ENCODE measurements at regions not wholly inside any gene's neighbourhood (a gene's known extent, or its start where the extent isn't known, plus 50 kb on each side); places are given as distances from the start of the nearest gene placed in this dataset.
"Not testable (repeated sequence)": the region's sequence is repeated elsewhere in the genome, so short reads cannot be mapped to it uniquely, and the experiment has no call there.

DNA sequence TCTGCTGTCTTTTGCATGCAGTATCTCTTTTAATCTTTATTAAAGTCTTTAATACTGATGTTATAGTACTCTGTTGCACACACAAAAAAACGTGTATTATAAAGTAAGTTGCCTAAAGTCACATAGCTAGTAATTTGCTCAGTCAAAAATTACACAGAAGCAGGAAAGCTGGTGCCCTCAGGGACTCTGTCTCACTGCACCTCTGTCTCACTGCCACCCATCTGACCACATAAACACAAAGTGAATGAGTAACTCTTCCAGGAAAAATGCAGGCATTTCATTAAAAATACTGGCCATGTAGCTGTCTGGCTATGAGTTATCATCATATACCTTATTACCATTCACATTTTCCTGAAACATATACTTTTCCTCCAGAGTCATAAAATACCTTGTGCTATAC is 591.7 kb downstream of the CSNK1G3 start (continued):
- no peak for TF ChIP-seq MAZ (IDR thresholded peaks at IDR 0.05; ENCODE audit: borderline replicate concordance, low read depth, low read length)
- TF ChIP-seq MAZ (CRISPR knock-in tag; IDR thresholded peaks at IDR 0.05; ENCODE audit: low read depth) = no peak

DNA sequence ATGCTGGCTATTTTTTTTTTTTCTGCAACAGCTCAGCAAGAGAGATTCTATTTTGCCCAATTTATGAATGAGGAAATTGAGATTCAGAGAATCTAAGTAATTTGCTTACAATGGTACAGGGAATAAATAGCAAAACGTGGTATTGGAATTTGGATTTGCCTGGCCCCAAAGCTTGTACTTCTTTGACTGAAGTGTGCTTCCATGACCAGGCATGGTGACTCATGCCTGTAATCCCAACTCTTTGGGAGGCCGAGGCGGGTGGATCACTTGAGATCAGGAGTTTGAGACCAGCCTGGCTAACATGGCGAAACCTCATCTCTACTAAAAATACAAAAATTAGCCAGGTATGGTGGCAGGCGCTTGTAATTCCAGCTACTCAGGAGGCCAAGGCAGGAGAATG is 591.1 kb downstream of the CSNK1G3 start:
- BruUV-seq (replicated peaks); H3K4me3 ChIP-seq (replicated peaks in 1 of 3; ENCODE audit: insufficient read depth in 1 of 3, low read depth in 2 of 3, low read length in 3 of 3); POLR2A ChIA-PET; H3K9ac ChIP-seq (ENCODE audit: insufficient read depth, low read depth, low read length); H3K4me1 ChIP-seq (ENCODE audit: insufficient read depth, low read length); H3K79me2 ChIP-seq (ENCODE audit: insufficient read depth, low read length); H2AFZ ChIP-seq (ENCODE audit: low read length); ATAC-seq; DNase-seq (ENCODE audit: low spot score); FAIRE-seq; CTCF ChIA-PET (ENCODE audit: low intra/inter-chr PET ratio, low total read pairs); H3K27ac ChIP-seq (ENCODE audit: extremely low read length, insufficient read depth, low read length); H3K36me3 ChIP-seq (replicated peaks in 1 of 2; ENCODE audit: control insufficient read depth in 1 of 2, insufficient read depth in 2 of 2, low read length in 2 of 2); intact Hi-C loops (cut with micrococcal nuclease; ENCODE audit: unreplicated experiment); H4K20me1 ChIP-seq (ENCODE audit: insufficient read depth, low read length); H3K27me3 ChIP-seq (ENCODE audit: control insufficient read depth in 1 of 2, insufficient read depth in 2 of 2, low read length in 2 of 2); H3K4me2 ChIP-seq (ENCODE audit: low read depth, low read length); H3K9me3 ChIP-seq (ENCODE audit: low read length); in situ Hi-C loops (cut with HindIII; ENCODE audit: extremely low pct_ligation_motif_present, low pct_unique_long_range_greater_than_20kb): not testable (repeated sequence)
- 34% methylated on average over 5 of the region's 5 CpGs for WGBS (ENCODE audit: low lambda C conversion rate)

DNA sequence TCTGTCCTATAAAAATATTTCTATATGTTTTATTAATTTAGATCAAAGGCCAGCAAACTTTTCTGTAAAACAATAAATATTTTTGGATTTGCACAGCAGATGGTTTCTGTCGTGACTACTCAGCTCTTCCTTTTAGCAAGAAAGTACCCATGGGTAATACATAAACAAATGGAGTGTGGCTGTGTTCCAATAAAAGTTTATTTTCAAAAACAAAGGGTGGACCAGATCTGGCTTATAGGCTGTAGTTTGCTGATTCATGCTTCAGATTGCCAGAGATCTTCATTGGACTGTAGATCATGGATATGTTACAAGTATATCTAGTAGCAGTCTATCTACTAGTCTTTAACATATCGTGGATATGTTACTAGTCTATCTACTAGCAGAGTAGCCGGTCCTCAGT is 590.5 kb downstream of the CSNK1G3 start:
- BruUV-seq (replicated peaks) = no TSS peak
- no peak overlapping the region for H3K27ac ChIP-seq (ENCODE audit: extremely low read length, insufficient read depth, low read length)
- no peaks in the 10 kb centered on the region for H3K9me3 ChIP-seq (ENCODE audit: low read length)
- intact Hi-C loops (cut with micrococcal nuclease; ENCODE audit: unreplicated experiment) (no loop called here), in situ Hi-C loops (cut with HindIII; ENCODE audit: extremely low pct_ligation_motif_present, low pct_unique_long_range_greater_than_20kb) (no loop called here)
- H3K4me2 ChIP-seq (ENCODE audit: low read depth, low read length) = no peak overlapping the region
- H3K9ac ChIP-seq (ENCODE audit: insufficient read depth, low read depth, low read length) = no peak overlapping the region
- H2AFZ ChIP-seq (ENCODE audit: low read length) = no peak overlapping the region
- H4K20me1 ChIP-seq (ENCODE audit: insufficient read depth, low read length) = no peaks in the 10 kb centered on the region
- no peaks in the 10 kb centered on the region for H3K79me2 ChIP-seq (ENCODE audit: insufficient read depth, low read length)
- ChIA-PET POLR2A (no interaction called here), CTCF (ENCODE audit: low intra/inter-chr PET ratio, low total read pairs) (no interaction called here)
- no peak overlapping the region for H3K4me3 ChIP-seq (replicated peaks in 1 of 3; ENCODE audit: insufficient read depth in 1 of 3, low read depth in 2 of 3, low read length in 3 of 3)
- no peak for FAIRE-seq
- DNase-seq (ENCODE audit: low spot score) = no peak
- ATAC-seq = no peak
- no peaks in the 10 kb centered on the region for H3K4me1 ChIP-seq (ENCODE audit: insufficient read depth, low read length)
- 15% methylated on average over 3 of the region's 3 CpGs for WGBS (ENCODE audit: low lambda C conversion rate)
- H3K27me3 ChIP-seq (ENCODE audit: control insufficient read depth in 1 of 2, insufficient read depth in 2 of 2, low read length in 2 of 2) = no peaks in the 10 kb centered on the region
- H3K36me3 ChIP-seq (replicated peaks in 1 of 2; ENCODE audit: control insufficient read depth in 1 of 2, insufficient read depth in 2 of 2, low read length in 2 of 2) = no peaks in the 10 kb centered on the region
- TF ChIP-seq HNF4A (CRISPR knock-in tag; IDR thresholded peaks at IDR 0.05) (no peak), KAT7 (CRISPR knock-in tag; IDR thresholded peaks at IDR 0.05; ENCODE audit: borderline replicate concordance) (no peak), ZNF431 (CRISPR knock-in tag; IDR thresholded peaks at IDR 0.05; ENCODE audit: borderline replicate concordance, low read depth) (no peak), ISX (CRISPR knock-in tag; conservative IDR thresholded peaks at IDR 0.05) (no peak), ZNF598 (CRISPR knock-in tag; IDR thresholded peaks at IDR 0.05; ENCODE audit: borderline replicate concordance) (no peak), ZNF382 (CRISPR knock-in tag; IDR thresholded peaks at IDR 0.05; ENCODE audit: borderline replicate concordance) (no peak), ZNF619 (CRISPR knock-in tag; IDR thresholded peaks at IDR 0.05) (no peak), BRCA1 (CRISPR knock-in tag; IDR thresholded peaks at IDR 0.05) (no peak), TBP (CRISPR knock-in tag; IDR thresholded peaks at IDR 0.05) (no peak), SP1 (IDR thresholded peaks at IDR 0.05) (no peak), SP1 (CRISPR knock-in tag; IDR thresholded peaks at IDR 0.05) (no peak), ZNF841 (CRISPR knock-in tag; IDR thresholded peaks at IDR 0.05; ENCODE audit: borderline replicate concordance) (no peak), RCOR2 (CRISPR knock-in tag; IDR thresholded peaks at IDR 0.05) (no peak)
- TF ChIP-seq, protein P1, sequence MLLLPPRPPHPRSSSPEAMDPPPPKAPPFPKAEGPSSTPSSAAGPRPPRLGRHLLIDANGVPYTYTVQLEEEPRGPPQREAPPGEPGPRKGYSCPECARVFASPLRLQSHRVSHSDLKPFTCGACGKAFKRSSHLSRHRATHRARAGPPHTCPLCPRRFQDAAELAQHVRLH (CRISPR knock-in tag; IDR thresholded peaks at IDR 0.05; ENCODE audit: borderline replicate concordance, low read depth) = no peak
- TF ChIP-seq, protein P2, sequence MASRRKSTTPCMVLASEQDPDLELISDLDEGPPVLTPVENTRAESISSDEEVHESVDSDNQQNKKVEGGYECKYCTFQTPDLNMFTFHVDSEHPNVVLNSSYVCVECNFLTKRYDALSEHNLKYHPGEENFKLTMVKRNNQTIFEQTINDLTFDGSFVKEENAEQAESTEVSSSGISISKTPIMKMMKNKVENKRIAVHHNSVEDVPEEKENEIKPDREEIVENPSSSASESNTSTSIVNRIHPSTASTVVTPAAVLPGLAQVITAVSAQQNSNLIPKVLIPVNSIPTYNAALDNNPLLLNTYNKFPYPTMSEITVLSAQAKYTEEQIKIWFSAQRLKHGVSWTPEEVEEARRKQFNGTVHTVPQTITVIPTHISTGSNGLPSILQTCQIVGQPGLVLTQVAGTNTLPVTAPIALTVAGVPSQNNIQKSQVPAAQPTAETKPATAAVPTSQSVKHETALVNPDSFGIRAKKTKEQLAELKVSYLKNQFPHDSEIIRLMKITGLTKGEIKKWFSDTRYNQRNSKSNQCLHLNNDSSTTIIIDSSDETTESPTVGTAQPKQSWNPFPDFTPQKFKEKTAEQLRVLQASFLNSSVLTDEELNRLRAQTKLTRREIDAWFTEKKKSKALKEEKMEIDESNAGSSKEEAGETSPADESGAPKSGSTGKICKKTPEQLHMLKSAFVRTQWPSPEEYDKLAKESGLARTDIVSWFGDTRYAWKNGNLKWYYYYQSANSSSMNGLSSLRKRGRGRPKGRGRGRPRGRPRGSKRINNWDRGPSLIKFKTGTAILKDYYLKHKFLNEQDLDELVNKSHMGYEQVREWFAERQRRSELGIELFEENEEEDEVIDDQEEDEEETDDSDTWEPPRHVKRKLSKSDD (CRISPR knock-in tag; IDR thresholded peaks at IDR 0.05; ENCODE audit: low read depth) = no peak
